ENCODE measurements at regions not wholly inside any gene's neighbourhood (a gene's known extent, or its start where the extent isn't known, plus 50 kb on each side); places are given as distances from the start of the nearest gene placed in this dataset.
"Not testable (repeated sequence)": the region's sequence is repeated elsewhere in the genome, so short reads cannot be mapped to it uniquely, and the experiment has no call there.

DNA sequence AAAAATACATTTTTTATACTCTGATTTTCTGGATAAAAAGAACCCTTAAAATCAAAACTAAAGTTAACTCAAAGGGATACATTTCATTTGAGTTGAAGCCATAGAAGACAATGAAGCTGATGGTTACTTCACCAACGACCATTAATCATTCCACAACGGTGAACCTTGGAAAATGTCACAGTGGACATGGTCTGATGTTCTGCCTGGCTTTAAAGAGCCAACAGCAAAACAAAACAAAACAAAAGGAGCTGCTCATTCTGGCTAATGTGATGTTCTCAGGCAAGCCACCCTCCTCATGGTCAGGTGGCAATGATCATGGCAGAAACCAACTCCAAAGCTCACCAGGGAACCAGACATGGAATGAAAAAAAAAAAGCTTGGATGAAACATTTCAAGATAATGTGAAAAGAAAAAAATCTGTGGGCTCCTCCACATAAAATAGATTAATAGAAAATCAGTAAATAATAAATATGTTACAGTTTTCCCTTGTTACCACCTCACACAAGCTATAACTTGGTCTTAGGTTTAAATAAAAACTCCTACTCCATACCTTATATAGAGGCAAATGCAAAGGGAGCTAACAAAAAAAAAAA is 90.1 kb upstream of the SERTAD2 start:
- no peak for DNase-seq (ENCODE audit: low read depth)

DNA sequence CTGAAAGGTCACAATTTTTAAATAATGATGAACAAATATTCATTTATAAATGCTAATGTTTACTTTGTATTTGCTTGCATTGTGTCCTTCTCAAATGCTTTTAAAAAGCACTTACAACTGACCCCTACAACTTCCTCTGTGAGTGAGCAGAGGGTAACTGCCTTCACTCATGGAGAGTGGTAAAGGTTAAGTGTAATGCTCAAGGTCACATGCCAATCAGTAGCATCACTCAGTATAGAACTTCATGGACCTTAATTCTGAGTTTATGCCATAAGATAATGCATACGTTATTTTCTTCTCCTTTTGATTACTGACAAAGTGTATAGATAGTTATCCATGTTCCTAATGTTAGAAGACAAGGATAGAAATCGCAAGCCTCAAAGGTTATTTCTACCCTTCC is 91.8 kb upstream of the SERTAD2 start:
- no peak for DNase-seq (ENCODE audit: low read depth)

DNA sequence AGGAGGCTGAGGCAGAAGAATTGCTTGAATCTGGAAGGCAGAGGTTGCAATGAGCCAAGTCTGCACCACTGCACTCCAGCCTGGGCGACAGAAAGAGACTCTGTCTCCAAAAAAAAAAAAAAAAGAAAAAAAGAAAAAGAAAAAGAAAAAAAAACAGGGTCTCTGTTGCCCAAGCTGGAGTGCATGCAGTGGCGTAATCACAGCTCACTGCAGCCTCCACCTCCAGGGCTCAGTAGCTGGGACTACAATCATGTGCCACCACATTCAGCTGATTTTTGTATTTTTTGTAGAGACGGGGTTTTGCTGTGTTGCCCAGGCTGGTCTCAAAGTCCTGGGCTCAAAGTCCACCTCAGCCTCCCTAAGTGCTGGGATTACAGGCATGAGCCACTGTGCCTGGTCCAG is 94.0 kb upstream of the SERTAD2 start:
- DNase-seq (ENCODE audit: low read depth) = not testable (repeated sequence)

DNA sequence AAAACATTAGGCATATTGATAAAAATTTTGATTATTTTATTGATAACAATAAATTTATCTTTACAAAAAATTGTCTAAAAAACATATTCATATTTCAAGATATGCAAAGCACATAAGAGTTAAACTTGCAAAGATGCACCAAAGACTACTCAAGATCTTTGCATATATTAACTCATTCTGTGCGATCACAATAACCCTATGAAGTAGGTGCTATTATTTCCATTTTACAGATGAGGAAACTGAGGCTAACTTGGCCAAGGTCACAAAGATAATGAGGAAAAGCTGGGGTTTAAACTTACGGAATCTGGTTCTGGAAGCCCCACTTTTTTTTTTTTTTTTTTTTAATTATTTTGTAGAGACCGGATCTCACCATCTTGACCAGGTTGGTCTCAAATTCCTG is 94.4 kb upstream of the SERTAD2 start:
- no peak for DNase-seq (ENCODE audit: low read depth)

DNA sequence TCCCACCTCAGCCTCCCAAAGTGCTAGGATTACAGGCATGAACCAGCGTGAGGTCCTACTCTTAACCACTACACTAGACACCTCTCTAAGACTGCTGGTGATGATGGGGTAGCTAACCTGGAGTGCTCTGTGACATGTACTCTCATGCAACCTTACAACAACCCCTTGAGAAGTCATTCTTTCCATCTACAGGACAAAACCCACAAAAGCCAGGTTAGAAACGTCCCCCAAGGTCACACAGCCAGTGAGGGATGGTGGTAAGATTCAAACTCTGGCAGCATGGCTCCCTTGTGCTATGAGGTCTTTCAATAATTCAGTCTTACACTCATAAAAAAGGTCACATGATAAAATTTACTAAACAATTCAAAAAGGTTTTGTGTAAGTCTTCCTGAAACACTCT is 94.8 kb upstream of the SERTAD2 start:
- no peak for DNase-seq (ENCODE audit: low read depth)

DNA sequence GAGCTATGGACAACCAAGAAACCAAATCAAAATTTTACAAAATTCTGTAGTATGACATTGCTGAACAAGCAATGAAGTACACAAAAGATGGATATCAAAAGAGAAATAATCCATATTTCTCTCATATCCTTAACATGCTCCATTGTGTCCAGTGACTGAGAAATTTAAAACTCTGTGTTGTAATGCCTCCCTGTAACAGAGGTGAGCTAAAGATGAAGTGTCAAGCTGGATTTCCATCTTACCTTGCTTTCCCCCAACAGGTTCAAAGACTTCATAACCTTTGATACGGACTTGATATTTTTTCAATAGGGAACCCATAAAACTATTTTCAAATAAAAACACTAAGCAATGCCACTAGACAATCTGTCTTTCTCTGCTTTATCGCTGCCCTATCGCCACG is 95.7 kb upstream of the SERTAD2 start:
- DNase-seq (ENCODE audit: low read depth) = no peak

DNA sequence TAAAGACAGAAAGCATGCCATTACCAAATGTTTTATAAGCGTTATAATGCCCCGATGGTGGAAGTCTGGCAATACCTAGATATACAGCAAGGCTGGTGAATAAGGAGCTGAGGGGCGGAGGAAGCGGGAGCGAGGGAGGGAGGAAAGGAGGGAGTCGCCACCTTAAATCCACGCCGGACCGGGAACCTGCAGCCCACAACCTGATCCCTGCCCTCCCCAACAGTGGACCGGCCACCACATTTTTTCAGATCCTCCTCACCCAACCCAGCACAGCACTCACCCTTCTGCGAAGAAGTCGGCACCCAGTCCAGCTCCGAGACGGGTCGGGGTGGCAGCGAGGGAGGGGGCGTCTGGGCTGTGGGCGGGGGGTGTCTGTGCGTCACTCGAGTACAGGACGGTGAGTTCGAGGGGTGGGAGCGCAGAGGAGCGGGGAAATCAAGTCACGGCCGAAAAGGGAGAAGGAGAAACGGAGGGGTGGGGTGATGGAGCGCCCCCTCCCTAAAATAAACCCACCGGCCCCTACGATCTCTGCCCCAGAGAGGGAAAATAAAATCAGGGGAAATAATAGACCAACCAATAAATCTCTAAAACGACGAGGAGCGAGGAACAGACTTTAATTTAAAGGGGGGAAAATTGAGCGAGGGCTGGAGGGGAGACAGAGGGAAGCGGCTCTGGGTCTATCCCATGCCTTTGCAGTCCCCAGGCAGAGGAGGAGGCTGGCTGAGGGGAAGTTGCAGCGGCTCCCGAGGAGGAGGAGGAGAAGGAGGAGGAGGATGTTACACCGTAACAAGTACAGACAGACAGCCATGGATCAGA is 96.5 kb upstream of the SERTAD2 start:
- DNase-seq (ENCODE audit: low read depth) = no peak

DNA sequence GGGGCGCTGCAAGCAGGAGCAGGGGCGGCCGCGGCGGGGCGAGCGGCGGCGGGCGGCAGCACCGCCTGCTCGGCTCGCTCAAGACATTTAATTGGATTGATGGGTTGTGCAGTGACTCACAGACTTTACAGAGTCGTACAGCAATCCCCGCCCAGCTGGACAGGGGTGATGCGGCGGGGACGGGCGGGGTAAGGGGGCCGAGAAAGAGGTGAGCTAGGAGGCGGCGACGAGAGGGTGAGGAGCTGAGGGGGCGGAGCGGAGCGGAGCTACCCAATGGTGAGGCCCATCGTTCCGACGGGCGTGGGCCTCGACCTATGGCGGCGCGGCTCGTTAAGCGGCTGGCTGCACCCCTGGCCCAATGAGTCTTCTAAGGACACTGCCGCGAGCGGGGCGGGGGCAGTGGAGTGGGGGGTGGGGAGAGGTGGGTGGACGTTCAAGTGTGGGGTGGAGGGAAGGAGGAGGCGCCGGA is 97.1 kb upstream of the SERTAD2 start:
- DNase-seq (ENCODE audit: low read depth) = peak; percentile 91

DNA sequence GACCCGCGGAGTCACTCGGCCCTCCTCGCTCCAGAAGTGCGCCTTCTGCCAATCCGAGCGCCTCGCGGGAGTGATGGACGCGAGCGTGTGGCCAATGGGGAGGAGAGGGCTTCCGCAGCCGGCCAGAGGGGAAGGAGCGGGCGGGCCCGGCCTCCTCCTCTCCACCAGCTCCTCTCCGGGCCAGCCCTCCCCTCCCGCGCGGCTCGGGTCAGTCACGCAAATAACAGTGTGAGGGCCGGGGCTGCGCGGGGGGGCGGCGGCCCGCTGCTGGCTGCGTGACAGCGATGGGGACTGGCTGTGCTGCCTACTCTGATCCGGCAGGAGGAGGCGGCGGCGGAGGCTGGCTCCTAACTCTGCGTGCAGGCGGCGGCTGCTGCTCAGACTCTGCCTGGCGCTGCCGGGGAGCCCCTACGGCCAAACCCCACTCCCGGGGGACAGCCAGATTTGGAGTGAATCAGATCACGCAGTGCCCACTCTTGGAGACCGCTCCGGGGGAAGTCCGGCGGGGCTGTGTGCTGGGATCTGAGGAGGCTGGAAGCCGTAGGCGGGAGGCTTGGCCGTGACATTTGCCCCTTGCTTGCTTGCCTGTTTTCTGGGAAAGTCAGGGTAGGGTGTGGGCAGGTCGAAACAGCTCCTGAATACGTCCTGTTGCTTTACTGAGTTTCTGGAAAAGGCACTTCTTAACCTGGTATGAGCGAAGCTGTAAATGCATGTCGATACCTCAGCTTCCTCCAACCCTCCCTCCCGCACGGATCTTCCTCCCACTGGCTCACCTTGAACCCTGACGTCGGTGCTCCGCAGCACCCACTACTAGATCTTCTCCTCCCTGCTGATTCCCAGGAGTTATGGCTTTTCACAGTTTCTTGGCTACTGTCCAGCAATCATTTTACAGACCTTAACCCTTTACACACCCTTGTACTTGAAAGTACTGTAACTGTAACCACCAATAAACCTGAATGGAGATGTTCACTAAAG is 97.9 kb upstream of the SERTAD2 start:
- DNase-seq (ENCODE audit: low read depth) = no peak

DNA sequence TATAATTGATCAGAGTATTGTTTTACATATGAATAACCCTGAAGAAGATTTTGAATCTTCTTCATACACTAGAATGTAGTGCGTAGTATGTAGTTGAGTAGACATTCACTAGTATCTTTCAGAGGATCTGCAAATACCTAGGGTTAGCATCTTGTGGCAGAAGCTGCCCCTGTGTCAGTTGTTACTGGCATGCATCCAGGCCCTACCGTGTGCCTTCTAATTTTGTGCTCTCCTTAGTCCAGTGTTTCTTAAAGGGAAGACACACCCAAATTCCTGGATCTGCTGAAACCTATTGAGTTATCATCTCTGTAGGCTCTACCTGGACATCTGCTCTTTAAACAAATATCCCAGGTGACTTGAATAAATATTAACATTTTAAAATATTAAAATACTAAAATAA is 99.7 kb upstream of the SERTAD2 start:
- DNase-seq (ENCODE audit: low read depth) = no peak

DNA sequence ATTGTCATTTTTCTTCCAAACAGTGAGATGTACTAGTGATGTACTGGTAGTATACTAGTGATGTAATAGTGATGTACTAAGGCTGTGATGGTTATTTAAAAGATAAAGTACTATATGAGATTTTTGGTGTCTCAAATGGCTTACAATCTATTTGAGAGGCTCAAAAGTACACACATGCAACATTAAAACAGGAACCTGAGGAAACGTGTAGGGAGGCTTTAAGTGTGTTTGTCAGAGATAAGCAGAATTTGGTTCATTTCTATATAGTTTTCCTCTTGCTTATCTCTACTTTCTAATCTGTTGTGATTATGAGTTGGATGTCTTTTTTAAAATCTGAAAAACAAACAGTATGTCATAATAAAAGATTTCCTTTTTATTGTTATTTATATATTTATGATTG is 100.9 kb upstream of the SERTAD2 start:
- DNase-seq (ENCODE audit: low read depth) = no peak

DNA sequence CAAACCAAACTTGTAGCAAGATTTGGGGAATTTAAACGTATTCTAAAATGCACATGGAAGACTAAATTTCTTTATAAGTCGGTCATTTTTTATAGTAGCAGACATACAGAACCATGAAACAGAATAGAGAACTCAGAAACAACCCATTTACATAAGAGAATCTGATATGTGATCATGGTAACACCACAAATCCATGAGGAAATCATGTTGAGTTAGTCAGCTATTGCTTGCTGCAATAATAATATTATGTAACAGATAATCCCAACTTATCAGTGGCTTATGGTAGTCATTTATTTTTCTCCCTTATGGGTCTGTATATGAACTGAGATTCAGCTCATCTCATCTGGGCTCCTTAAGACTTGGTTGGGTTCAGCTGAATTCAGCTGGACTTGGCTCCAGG is 103.4 kb upstream of the SERTAD2 start:
- no peak for DNase-seq (ENCODE audit: low read depth)

DNA sequence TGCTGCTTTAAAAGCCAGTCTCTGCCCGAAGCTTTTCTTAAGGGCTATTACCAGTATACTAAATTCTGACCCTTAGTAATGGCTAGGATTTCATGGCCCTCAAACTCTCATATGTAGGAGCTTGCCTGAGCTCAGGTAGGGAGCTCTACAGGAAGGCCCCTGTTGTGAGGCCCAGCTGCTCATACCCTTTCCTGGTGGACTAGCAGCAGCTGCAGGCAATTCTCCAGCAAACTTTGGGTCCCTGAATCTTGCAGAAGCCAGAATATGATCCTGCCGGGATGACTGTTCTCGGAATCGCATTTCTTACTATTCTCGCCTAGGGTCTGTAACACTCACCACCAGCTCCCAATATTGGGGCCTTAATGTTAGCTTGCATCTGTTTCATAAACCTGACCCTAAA is 106.4 kb upstream of the SERTAD2 start:
- no peak for DNase-seq (ENCODE audit: low read depth)

DNA sequence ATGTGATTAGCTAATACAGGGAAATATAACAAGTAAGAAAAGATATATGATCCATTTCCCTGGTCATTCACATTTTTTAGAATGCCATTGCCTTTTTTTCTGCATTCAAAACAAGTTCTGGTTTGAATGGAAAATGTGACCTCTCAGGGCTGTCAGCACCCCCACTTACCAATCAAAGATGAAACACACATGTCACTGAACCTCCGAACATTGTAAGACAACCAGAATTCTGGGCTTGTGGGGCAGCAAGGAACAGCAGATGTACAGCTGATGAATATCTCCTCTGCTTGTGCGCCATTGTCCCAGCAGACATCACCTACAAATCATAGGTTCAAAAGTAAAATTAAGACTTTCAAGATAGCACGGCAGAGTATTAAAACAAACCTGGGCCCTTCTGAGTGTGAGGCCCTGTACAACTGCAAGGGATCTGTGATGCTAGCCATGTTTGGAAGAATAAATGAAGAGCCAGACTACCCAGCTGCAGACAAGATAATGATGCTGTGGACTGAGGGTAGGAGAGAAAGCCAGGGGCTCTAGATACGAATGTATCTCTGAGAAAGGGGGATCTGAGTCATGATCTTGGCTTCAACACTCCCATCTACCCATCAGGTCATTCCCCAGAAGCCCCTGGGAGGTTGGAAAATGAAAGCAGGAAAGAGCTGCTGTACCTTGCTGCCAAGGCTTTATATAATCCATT is 108.7 kb upstream of the SERTAD2 start:
- no peak for DNase-seq (ENCODE audit: low read depth)

DNA sequence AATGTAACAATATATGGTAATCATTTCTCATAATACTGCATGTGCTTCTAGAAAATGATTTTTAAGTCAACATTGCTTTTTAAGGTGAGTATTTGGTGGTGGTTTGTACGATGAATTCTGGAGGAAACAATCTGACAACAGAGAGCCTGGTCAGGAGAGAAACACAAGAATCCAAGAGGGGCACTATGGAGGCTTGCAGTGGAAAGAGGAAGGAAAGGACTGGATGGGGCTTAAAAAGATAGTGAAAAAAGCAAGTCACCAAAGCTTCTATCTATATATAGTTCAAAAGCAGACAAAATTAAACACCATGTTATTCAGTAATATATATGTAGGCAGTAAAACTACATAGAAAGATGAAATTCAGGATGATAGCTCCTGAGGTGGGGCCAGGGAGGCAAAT is 109.4 kb upstream of the SERTAD2 start:
- no peak for DNase-seq (ENCODE audit: low read depth)

DNA sequence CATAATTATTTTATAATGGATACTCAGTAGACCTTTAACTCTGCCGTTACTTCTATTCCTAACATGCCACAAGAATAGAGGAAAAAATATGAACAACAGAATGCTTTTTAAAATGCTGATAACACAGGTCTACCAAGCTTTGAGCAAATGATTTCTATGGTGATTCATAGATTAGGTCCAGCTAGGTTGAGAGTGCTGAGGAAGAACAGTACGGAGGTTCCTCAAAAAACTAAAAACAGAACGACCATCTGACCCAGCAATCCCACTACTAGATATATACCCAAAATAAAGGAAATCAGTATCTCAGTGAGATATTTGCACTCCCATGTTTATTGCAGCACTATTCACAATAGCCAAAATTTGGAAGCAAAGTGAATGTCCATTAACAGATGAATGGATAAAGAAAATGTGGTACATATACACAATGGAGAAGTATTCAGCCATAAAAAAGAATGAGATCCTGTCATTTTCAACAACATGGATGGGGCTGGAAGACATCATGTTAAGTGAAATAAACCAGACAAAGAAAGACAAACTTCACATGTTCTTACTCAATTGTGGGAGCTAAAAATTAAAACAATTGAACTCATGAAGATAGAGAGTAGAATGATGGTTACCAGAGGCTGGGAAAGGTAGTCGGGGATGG is 111.6 kb upstream of the SERTAD2 start:
- no peak for DNase-seq (ENCODE audit: low read depth)

DNA sequence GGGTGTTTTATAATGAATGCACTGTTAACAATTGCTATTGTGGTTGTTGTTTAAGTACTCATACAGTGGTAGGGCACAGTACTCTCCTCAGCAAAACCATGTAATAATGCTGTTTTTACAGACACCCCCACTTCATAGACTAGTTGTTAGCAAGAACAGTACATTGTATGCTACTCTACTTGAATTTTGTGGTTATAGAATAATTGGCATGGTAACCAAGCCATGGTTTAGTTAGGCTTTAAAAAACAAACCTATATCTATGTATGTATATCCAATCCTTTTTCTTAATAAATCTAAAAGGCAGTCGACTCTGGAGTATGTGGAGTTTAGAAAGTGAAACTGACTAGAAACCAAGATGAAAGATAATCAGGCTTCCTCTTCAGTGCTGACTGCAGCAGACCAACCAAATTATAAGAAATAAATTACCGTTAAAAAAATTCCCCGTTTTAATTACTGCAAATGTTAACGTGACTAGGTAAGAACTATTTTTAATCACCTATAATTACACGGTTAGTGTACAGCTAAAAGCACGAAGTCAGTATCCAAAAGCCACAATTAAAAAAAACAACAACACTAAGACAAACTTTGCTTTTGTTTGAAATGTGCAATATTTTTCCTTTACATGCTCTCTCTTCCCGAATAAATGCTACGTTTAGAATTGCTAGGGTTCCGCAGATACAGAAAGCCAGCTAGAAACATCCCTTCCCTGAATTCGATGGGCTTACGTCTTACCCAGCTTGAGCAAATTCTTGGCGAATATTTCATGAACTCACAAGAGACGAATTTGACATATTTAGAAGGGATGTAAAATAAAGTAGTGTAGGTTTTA is 113.3 kb upstream of the SERTAD2 start:
- no peak for DNase-seq (ENCODE audit: low read depth)

DNA sequence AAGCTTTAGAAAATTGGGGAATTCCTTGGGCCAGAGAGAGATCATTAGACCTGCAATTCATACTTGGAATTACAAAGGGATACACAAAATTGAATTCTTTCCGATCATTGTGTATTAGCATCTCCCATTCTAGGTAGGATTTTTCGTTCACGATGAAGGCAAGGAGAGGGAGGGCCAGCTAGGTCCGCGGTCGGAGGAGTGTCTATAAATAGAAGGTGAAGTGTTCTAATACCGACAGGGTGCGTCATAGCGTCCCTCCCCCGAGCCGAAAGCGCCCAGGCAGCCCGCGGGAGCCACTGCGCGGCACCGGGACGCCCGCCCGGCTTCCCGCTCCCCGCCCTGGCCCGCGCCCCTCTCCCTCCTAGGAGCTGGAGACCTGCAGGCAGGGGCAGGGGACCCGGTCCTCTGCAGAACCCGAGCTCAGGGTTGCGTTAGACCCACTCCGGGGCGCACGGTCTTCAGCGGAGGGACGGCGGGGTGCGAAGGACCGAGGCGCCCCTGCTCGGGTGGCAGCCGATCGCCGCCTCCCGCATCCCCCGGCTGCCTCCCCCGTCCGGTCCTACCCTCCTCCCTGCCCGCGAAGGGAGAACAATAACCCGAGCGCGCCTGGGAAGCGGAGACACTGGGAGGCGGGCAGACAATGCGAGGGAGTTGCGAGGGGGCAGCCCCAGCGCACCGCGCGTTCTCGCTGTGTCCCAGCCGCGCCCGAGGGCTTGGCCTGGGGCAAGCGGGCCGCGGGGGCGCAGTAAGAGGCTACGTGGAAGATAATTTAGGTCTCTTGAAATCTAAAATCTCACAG is 114.2 kb upstream of the SERTAD2 start:
- peak; percentile 48 for DNase-seq (ENCODE audit: low read depth)

DNA sequence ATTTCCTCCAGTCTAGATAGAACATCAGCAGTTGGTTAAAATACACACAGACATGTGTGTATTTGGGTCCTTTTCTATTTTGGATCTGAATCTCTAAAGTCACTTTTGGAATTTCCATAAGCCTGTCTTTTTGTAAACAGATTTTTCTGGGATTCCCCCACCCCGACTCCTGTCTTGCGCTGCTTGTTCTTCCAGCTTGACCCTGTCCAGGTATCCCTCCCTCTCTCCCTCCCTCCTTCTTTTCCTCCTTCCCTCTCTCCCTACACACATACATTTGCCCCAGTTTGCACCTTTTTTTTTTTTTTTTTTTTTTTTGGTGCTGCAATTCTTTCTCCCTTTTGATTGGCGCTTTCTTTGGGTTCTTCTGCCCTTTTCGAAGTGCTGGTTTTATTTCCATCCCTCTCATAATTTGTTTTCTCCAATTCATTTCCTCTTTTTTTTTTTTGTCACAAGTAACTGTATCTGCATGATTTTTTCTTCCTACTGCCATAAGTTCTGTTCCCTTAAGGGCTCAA is 114.8 kb upstream of the SERTAD2 start:
- no peak for DNase-seq (ENCODE audit: low read depth)

Measured in stimulated activated CD8-positive, alpha-beta memory T cell treated with anti-CD3 and anti-CD28 coated beads, Interleukin-7, amount 100 ng/mL, for 24 hours (primary cell).